Esophagus squamous epithelium (tissue), 4 donors: ENCODE measurements at regions not wholly inside any gene's neighbourhood (a gene's known extent, or its start where the extent isn't known, plus 50 kb on each side); places are given as distances from the start of the nearest gene placed in this dataset.

ENCODE experiments used
- CTCF ChIP-seq, 6 experiments: fragments of 450-650 bp in 4 of 6; fragments of 200-600 bp in 2 of 6; sonication (generic) in 2 of 6; IDR thresholded peaks; one replicate each; pipeline ENCODE4 v1.5.1; 2016 to 2019; ENCODE audit warnings: antibody characterized with exemption in 6 of 6, mild to moderate bottlenecking in 4 of 6, moderate library complexity in 4 of 6
- POLR2A ChIP-seq, 4 donors: fragments of 450-650 bp; IDR thresholded peaks; one replicate each; pipeline ENCODE4 v1.6.1; 2017; ENCODE audit warnings: antibody characterized with exemption in 4 of 4, mild to moderate bottlenecking in 4 of 4, moderate library complexity in 3 of 4

DNA sequence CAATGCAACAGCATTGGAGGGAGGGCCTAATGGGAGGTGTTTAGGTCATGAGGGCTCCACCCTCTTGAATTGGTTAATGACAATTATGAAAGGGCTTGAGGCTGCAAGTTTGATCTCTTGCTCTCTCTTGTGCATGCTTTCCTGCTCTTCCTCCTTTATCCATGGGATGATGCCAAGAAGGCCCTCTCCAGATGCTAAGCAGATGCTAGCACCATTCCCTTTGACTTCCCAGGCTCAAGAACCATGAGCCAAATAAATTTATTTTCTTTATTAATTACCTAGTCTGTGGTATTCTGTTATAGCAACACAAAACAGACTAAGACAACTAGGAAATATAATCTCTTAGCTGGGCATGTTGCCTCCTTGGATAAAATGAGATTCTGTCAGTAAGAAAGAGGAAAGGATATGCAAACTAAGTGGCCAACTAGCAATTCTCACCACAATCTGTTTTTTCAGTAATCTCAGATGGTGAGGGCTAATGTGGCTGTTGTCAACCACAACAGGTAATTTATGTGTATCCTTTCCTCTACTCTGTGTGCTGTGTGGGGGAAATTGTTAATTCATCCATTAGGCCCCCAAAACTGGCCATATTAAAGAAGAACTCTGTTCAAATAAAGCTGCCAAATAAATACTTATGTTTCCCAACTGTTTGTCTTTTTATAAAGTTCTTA is 269.1 kb upstream of the CD180 start:
- TF ChIP-seq CTCF (IDR thresholded peaks at IDR 0.05) (no peak), POLR2A (IDR thresholded peaks at IDR 0.05) (no peak)
